GM06990 (cell line): ENCODE measurements at regions not wholly inside any gene's neighbourhood (a gene's known extent, or its start where the extent isn't known, plus 50 kb on each side); places are given as distances from the start of the nearest gene placed in this dataset.
"Not testable (repeated sequence)": the region's sequence is repeated elsewhere in the genome, so short reads cannot be mapped to it uniquely, and the experiment has no call there.

Source experiments
- DNase-seq: peaks from one replicate; pipeline ENCODE4 v3.0.0-alpha.2; 2011; ENCODE audit not compliant: insufficient read length; ENCODE audit errors: extremely low read depth
- H3K27me3 ChIP-seq: replicated peaks from 2 replicates; pipeline ENCODE4 v1.6.0; 2011; ENCODE audit warnings: low read length; ENCODE audit not compliant: control insufficient read depth, insufficient read depth
- H3K36me3 ChIP-seq: 2 replicates; pipeline ENCODE4 v1.5.1; 2011; ENCODE audit warnings: low read length; ENCODE audit not compliant: control insufficient read depth, insufficient read depth
- H3K4me3 ChIP-seq: replicated peaks from 2 replicates; pipeline ENCODE4 v1.5.1; 2011; ENCODE audit warnings: low read depth, mild to moderate bottlenecking, control low read depth, low read length
- CTCF ChIP-seq: IDR thresholded peaks from 2 replicates; pipeline ENCODE4 v1.5.1; 2011; ENCODE audit warnings: low read length, control low read depth, mild to moderate bottlenecking, inconsistent platforms; ENCODE audit not compliant: insufficient read depth, poor library complexity, severe bottlenecking

- H3K27me3 ChIP-seq: no peaks in the 10 kb centered on the region
- TF ChIP-seq CTCF: no peak
- no peaks in the 10 kb centered on the region for H3K36me3 ChIP-seq
- no peak for DNase-seq
- H3K4me3 ChIP-seq: no peak overlapping the region
Measured at GRCh38 chr2:37769551-37769950, 98.1 kb upstream of the CDC42EP3 start.

GRCh38 chr2:37770797-37771196, 99.4 kb upstream of the CDC42EP3 start:
- Histone ChIP-seq H3K4me3 (no peak overlapping the region), H3K27me3 (no peaks in the 10 kb centered on the region), H3K36me3 (no peaks in the 10 kb centered on the region)
- DNase-seq: no peak
- no peak for TF ChIP-seq CTCF

GRCh38 chr2:37771600-37772088, 100.2 kb upstream of the CDC42EP3 start:
- no peak overlapping the region for H3K4me3 ChIP-seq
- no peak for TF ChIP-seq CTCF
- no peaks in the 10 kb centered on the region for H3K36me3 ChIP-seq
- no peaks in the 10 kb centered on the region for H3K27me3 ChIP-seq
- DNase-seq: no peak

- Histone ChIP-seq H3K36me3 (no peaks in the 10 kb centered on the region), H3K27me3 (no peaks in the 10 kb centered on the region), H3K4me3 (no peak overlapping the region)
- TF ChIP-seq CTCF: no peak
- DNase-seq: no peak
Measured at GRCh38 chr2:37773371-37774130, 102.1 kb upstream of the CDC42EP3 start.

GRCh38 chr2:37774171-37774944, 102.9 kb upstream of the CDC42EP3 start:
- H3K27me3 ChIP-seq, H3K4me3 ChIP-seq, H3K36me3 ChIP-seq, DNase-seq: not testable (repeated sequence)
